CD4-positive, alpha-beta T cell treated with Interleukin-6 for 4 hours (primary cell): ENCODE measurements at regions not wholly inside any gene's neighbourhood (a gene's known extent, or its start where the extent isn't known, plus 50 kb on each side); places are given as distances from the start of the nearest gene placed in this dataset.
"Not testable (repeated sequence)": the region's sequence is repeated elsewhere in the genome, so short reads cannot be mapped to it uniquely, and the experiment has no call there.

ENCODE experiments used
- DNase-seq: peaks from one replicate; pipeline ENCODE4 v3.0.0-alpha.2; 2020; ENCODE audit warnings: mixed read lengths

- DNase-seq: no peak
Observed at GRCh38 chr2:39583213-39583612, 82.5 kb upstream of the TMEM178A start.

- DNase-seq: no peak
Observed at GRCh38 chr2:39583781-39584180, 81.9 kb upstream of the TMEM178A start.

- no peak for DNase-seq
Observed at GRCh38 chr2:39584283-39584965, 81.3 kb upstream of the TMEM178A start.

GRCh38 chr2:39585531-39585930 lies 80.2 kb upstream of the TMEM178A start:
- DNase-seq: not testable (repeated sequence)

- DNase-seq: no peak
Observed at GRCh38 chr2:39587168-39587567, 78.5 kb upstream of the TMEM178A start.

- no peak for DNase-seq
Observed at GRCh38 chr2:39587641-39588040, 78.1 kb upstream of the TMEM178A start.

- no peak for DNase-seq
Observed at GRCh38 chr2:39593439-39594393, 72.0 kb upstream of the TMEM178A start.

GRCh38 chr2:39595116-39595515 lies 70.6 kb upstream of the TMEM178A start:
- DNase-seq: no peak

- DNase-seq: no peak
Observed at GRCh38 chr2:39597314-39597713, 68.4 kb upstream of the TMEM178A start.

- DNase-seq: no peak
Observed at GRCh38 chr2:39602616-39603015, 63.1 kb upstream of the TMEM178A start.

- no peak for DNase-seq
Observed at GRCh38 chr2:39603436-39603835, 62.3 kb upstream of the TMEM178A start.

- DNase-seq: no peak
Observed at GRCh38 chr2:39604866-39605265, 60.9 kb upstream of the TMEM178A start.

- no peak for DNase-seq
Observed at GRCh38 chr2:39606585-39606984, 59.1 kb upstream of the TMEM178A start.

GRCh38 chr2:39607538-39608262 lies 58.0 kb upstream of the TMEM178A start:
- no peak for DNase-seq

- DNase-seq: no peak
Observed at GRCh38 chr2:39608263-39608575, 57.5 kb upstream of the TMEM178A start.

GRCh38 chr2:39608686-39609441 lies 56.9 kb upstream of the TMEM178A start:
- no peak for DNase-seq

- DNase-seq: no peak
Observed at GRCh38 chr2:39609917-39610316, 55.8 kb upstream of the TMEM178A start.

- no peak for DNase-seq
Observed at GRCh38 chr2:39615675-39616074, 50.0 kb upstream of the TMEM178A start.
